ENCODE measurements at regions not wholly inside any gene's neighbourhood (a gene's known extent, or its start where the extent isn't known, plus 50 kb on each side); places are given as distances from the start of the nearest gene placed in this dataset.

- 0 out of 2 replicates have a peak, but pooled peaks have one; percentile 39 for TF ChIP-seq BCL6 (CRISPR knock-in tag; IDR thresholded peaks at IDR 0.05)
- no peak for TF ChIP-seq NCOR1 (IDR thresholded peaks at IDR 0.05; ENCODE audit: borderline replicate concordance, low read length)
- TF ChIP-seq ZNF644 (CRISPR knock-in tag; IDR thresholded peaks at IDR 0.05; ENCODE audit: low read depth), result peak; percentile 81; the same call in 1 of the 2 replicates
- TF ChIP-seq E2F1 (CRISPR knock-in tag; IDR thresholded peaks at IDR 0.05), result no peak
- TF ChIP-seq, protein P1, sequence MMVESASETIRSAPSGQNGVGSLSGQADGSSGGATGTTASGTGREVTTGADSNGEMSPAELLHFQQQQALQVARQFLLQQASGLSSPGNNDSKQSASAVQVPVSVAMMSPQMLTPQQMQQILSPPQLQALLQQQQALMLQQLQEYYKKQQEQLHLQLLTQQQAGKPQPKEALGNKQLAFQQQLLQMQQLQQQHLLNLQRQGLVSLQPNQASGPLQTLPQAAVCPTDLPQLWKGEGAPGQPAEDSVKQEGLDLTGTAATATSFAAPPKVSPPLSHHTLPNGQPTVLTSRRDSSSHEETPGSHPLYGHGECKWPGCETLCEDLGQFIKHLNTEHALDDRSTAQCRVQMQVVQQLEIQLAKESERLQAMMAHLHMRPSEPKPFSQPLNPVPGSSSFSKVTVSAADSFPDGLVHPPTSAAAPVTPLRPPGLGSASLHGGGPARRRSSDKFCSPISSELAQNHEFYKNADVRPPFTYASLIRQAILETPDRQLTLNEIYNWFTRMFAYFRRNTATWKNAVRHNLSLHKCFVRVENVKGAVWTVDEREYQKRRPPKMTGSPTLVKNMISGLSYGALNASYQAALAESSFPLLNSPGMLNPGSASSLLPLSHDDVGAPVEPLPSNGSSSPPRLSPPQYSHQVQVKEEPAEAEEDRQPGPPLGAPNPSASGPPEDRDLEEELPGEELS (CRISPR knock-in tag; IDR thresholded peaks at IDR 0.05), result peak; percentile 37; the same call in 1 of the 2 replicates
- TF ChIP-seq KMT2A (CRISPR knock-in tag; IDR thresholded peaks at IDR 0.05), result peak; percentile 45; the same call in 1 of the 2 replicates
- no peak for TF ChIP-seq NFE2L1 (CRISPR knock-in tag; IDR thresholded peaks at IDR 0.05; ENCODE audit: borderline replicate concordance)
- TF ChIP-seq KDM1A (CRISPR knock-in tag; IDR thresholded peaks at IDR 0.05), result 0 out of 2 replicates have a peak, but pooled peaks have one; percentile 25
- peak; percentile 63 for TF ChIP-seq HNF4A (CRISPR knock-in tag; IDR thresholded peaks at IDR 0.05)
- TF ChIP-seq THAP9 (CRISPR knock-in tag; IDR thresholded peaks at IDR 0.05; ENCODE audit: borderline replicate concordance), result no peak
- TF ChIP-seq, protein P2, sequence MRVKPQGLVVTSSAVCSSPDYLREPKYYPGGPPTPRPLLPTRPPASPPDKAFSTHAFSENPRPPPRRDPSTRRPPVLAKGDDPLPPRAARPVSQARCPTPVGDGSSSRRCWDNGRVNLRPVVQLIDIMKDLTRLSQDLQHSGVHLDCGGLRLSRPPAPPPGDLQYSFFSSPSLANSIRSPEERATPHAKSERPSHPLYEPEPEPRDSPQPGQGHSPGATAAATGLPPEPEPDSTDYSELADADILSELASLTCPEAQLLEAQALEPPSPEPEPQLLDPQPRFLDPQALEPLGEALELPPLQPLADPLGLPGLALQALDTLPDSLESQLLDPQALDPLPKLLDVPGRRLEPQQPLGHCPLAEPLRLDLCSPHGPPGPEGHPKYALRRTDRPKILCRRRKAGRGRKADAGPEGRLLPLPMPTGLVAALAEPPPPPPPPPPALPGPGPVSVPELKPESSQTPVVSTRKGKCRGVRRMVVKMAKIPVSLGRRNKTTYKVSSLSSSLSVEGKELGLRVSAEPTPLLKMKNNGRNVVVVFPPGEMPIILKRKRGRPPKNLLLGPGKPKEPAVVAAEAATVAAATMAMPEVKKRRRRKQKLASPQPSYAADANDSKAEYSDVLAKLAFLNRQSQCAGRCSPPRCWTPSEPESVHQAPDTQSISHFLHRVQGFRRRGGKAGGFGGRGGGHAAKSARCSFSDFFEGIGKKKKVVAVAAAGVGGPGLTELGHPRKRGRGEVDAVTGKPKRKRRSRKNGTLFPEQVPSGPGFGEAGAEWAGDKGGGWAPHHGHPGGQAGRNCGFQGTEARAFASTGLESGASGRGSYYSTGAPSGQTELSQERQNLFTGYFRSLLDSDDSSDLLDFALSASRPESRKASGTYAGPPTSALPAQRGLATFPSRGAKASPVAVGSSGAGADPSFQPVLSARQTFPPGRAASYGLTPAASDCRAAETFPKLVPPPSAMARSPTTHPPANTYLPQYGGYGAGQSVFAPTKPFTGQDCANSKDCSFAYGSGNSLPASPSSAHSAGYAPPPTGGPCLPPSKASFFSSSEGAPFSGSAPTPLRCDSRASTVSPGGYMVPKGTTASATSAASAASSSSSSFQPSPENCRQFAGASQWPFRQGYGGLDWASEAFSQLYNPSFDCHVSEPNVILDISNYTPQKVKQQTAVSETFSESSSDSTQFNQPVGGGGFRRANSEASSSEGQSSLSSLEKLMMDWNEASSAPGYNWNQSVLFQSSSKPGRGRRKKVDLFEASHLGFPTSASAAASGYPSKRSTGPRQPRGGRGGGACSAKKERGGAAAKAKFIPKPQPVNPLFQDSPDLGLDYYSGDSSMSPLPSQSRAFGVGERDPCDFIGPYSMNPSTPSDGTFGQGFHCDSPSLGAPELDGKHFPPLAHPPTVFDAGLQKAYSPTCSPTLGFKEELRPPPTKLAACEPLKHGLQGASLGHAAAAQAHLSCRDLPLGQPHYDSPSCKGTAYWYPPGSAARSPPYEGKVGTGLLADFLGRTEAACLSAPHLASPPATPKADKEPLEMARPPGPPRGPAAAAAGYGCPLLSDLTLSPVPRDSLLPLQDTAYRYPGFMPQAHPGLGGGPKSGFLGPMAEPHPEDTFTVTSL (CRISPR knock-in tag; IDR thresholded peaks at IDR 0.05; ENCODE audit: borderline replicate concordance), result peak; percentile 51; the same call in 1 of the 2 replicates
- no peak for TF ChIP-seq RFXAP (CRISPR knock-in tag; IDR thresholded peaks at IDR 0.05; ENCODE audit: borderline replicate concordance)
- no peak for TF ChIP-seq ZNF710 (CRISPR knock-in tag; IDR thresholded peaks at IDR 0.05; ENCODE audit: borderline replicate concordance)
- TF ChIP-seq NR0B2 (CRISPR knock-in tag; IDR thresholded peaks at IDR 0.05), result no peak
- TF ChIP-seq TAF1 (CRISPR knock-in tag; IDR thresholded peaks at IDR 0.05), result peak; percentile 38; the same call in 1 of the 2 replicates
Observed at GRCh38 chr6:56693246-56693607, 50.5 kb upstream of the DST start (continued).

Data from HepG2 (cell line).